HG03139 (cell line): ENCODE measurements at regions not wholly inside any gene's neighbourhood (a gene's known extent, or its start where the extent isn't known, plus 50 kb on each side); places are given as distances from the start of the nearest gene placed in this dataset.
"Not testable (repeated sequence)": the region's sequence is repeated elsewhere in the genome, so short reads cannot be mapped to it uniquely, and the experiment has no call there.

Experiments used
- ATAC-seq: cut with Tn5 transposase; IDR thresholded peaks from one replicate; pipeline ENCODE4 v1.9.1; 2021; ENCODE audit not compliant: unreplicated experiment

GRCh38 chr7:115574681-115575291 lies 455.8 kb downstream of the TFEC start:
- no peak for ATAC-seq

- no peak for ATAC-seq
These were observed 458.5 kb downstream of the TFEC start for GRCh38 chr7:115572111-115572510.

GRCh38 chr7:115561335-115562110 lies 469.0 kb downstream of the TFEC start:
- no peak for ATAC-seq

- no peak for ATAC-seq
These were observed 470.7 kb downstream of the TFEC start for GRCh38 chr7:115559877-115560276.

- ATAC-seq, result no peak
These were observed 472.4 kb downstream of the TFEC start for GRCh38 chr7:115558161-115558560.

GRCh38 chr7:115557296-115557695 lies 473.3 kb downstream of the TFEC start:
- ATAC-seq, result not testable (repeated sequence)

GRCh38 chr7:115552766-115553165 lies 477.8 kb downstream of the TFEC start:
- ATAC-seq, result no peak

- no peak for ATAC-seq
These were observed 480.7 kb downstream of the TFEC start for GRCh38 chr7:115549910-115550309.

GRCh38 chr7:115548756-115549155 lies 481.8 kb downstream of the TFEC start:
- ATAC-seq, result no peak

- ATAC-seq, result no peak
These were observed 483.8 kb downstream of the TFEC start for GRCh38 chr7:115546790-115547189.

- no peak for ATAC-seq
These were observed 496.8 kb downstream of the TFEC start for GRCh38 chr7:115533785-115534184.

- ATAC-seq, result no peak
These were observed 504.3 kb downstream of the TFEC start for GRCh38 chr7:115526278-115526677.

GRCh38 chr7:115522174-115522573 lies 508.4 kb downstream of the TFEC start:
- ATAC-seq, result no peak

GRCh38 chr7:115516341-115516740 lies 514.2 kb downstream of the TFEC start:
- no peak for ATAC-seq

GRCh38 chr7:115511330-115511729 lies 519.2 kb downstream of the TFEC start:
- no peak for ATAC-seq

GRCh38 chr7:115505136-115505535 lies 525.4 kb downstream of the TFEC start:
- no peak for ATAC-seq

- no peak for ATAC-seq
These were observed 530.6 kb downstream of the TFEC start for GRCh38 chr7:115499956-115500355.

- no peak for ATAC-seq
These were observed 534.6 kb downstream of the TFEC start for GRCh38 chr7:115496006-115496405.

GRCh38 chr7:115494529-115495147 lies 535.9 kb downstream of the TFEC start:
- ATAC-seq, result no peak

- no peak for ATAC-seq
These were observed 537.2 kb downstream of the TFEC start for GRCh38 chr7:115493381-115493780.

- no peak for ATAC-seq
These were observed 538.7 kb downstream of the TFEC start for GRCh38 chr7:115491744-115492380.

GRCh38 chr7:115479448-115479847 lies 551.1 kb downstream of the TFEC start:
- ATAC-seq, result no peak
